PC-3 (cell line): ENCODE measurements at regions not wholly inside any gene's neighbourhood (a gene's known extent, or its start where the extent isn't known, plus 50 kb on each side); places are given as distances from the start of the nearest gene placed in this dataset.

ENCODE experiments used
- ATAC-seq: fragments of 200-7000 bp; cut with Tn5 transposase; 2 replicates; pipeline ENCODE4 v1.9.1; 2020; ENCODE audit warnings: mild to moderate bottlenecking, moderate library complexity
- BruUV-seq: library from RNA; stranded (reverse); fragments of 400-500 nt; replicated peaks from 2 replicates; lab custom pipeline; 2021; lab: Mats Ljungman, UMichigan
- CTCF ChIA-PET: fragments of 300-600 bp; sonication (Branson Sonifier 250); formaldehyde crosslinking; loops from one replicate; lab custom pipeline; 2022; ENCODE audit warnings: antibody characterized with exemption; lab: Charles Lee
- POLR2A ChIA-PET: fragments of 300-600 bp; sonication (Branson Sonifier 250); formaldehyde crosslinking; loops from one replicate; lab custom pipeline; 2022; ENCODE audit warnings: antibody characterized with exemption; ENCODE audit not compliant: unreplicated experiment; lab: Charles Lee
- DNase-seq: peaks from one replicate; pipeline ENCODE4 v3.0.0-alpha.2; 2015
- H2AFZ ChIP-seq: fragments of 300-600 bp; sonication (generic); 2 replicates; pipeline ENCODE4 v1.6.0; 2016; ENCODE audit warnings: antibody characterized with exemption, low read length
- H3F3A ChIP-seq: fragments of 300-600 bp; sonication (generic); one replicate; pipeline ENCODE4 v1.6.0; 2017; ENCODE audit warnings: antibody characterized with exemption, low read length, control low read depth, mild to moderate bottlenecking; ENCODE audit not compliant: unreplicated experiment
- H3K27ac ChIP-seq: fragments of 300-600 bp; sonication (generic); 2 replicates; pipeline ENCODE4 v1.5.1; 2016; ENCODE audit warnings: mild to moderate bottlenecking, low read length
- H3K27me3 ChIP-seq: fragments of 300-600 bp; sonication (generic); 2 replicates; pipeline ENCODE4 v1.6.1; 2016; ENCODE audit warnings: low read length, mixed read lengths
- H3K36me3 ChIP-seq: fragments of 300-600 bp; sonication (generic); 2 replicates; pipeline ENCODE4 v1.6.1; 2016; ENCODE audit warnings: low read depth, mixed run types, low read length, mixed read lengths
- H3K4me1 ChIP-seq: fragments of 300-600 bp; sonication (generic); 2 replicates; pipeline ENCODE4 v1.5.1; 2016; ENCODE audit warnings: low read length; ENCODE audit not compliant: insufficient read depth
- H3K4me2 ChIP-seq: fragments of 300-600 bp; sonication (generic); 2 replicates; pipeline ENCODE4 v1.6.0; 2016; ENCODE audit warnings: low read length
- H3K4me3 ChIP-seq: fragments of 300-600 bp; sonication (generic); 2 replicates; pipeline ENCODE4 v1.5.1; 2016; ENCODE audit warnings: mild to moderate bottlenecking, low read length, mixed read lengths
- H3K79me2 ChIP-seq: fragments of 300-600 bp; sonication (generic); 2 replicates; pipeline ENCODE4 v1.6.1; 2017; ENCODE audit warnings: low read length, mixed read lengths
- H3K9ac ChIP-seq: fragments of 300-600 bp; sonication (generic); 2 replicates; pipeline ENCODE4 v1.6.0; 2016; ENCODE audit warnings: mild to moderate bottlenecking, low read length
- H3K9me2 ChIP-seq: fragments of 300-600 bp; sonication (generic); replicated peaks from 2 replicates; pipeline ENCODE4 v1.6.1; 2016; ENCODE audit warnings: mixed run types, low read length, mixed read lengths
- H3K9me3 ChIP-seq: fragments of 300-600 bp; sonication (generic); 2 replicates; pipeline ENCODE4 v1.6.1; 2016; ENCODE audit warnings: low read length, mixed read lengths
- H4K20me1 ChIP-seq: fragments of 300-600 bp; sonication (generic); 2 replicates; pipeline ENCODE4 v1.6.1; 2016; ENCODE audit warnings: low read length, mixed read lengths
- EZH2 ChIP-seq: fragments of 300-600 bp; sonication (generic); IDR thresholded peaks from one replicate; pipeline ENCODE4 v1.6.1; 2017; ENCODE audit warnings: antibody characterized with exemption, mild to moderate bottlenecking, low read length; ENCODE audit not compliant: unreplicated experiment
- EZH2phosphoT487 ChIP-seq: fragments of 300-600 bp; sonication (generic); IDR thresholded peaks from 2 replicates; pipeline ENCODE4 v1.6.1; 2018; ENCODE audit warnings: mild to moderate bottlenecking, antibody characterized with exemption, low read length, borderline replicate concordance
- intact Hi-C: fragments of 100-400 bp; cut with micrococcal nuclease; formaldehyde crosslinking; loops from 2 replicates; pipeline ENCODE4 v1.9.0; 2023
- TF ChIP-seq, protein P1 (sequence below): fragments of 300-600 bp; sonication (generic); conservative IDR thresholded peaks from 2 replicates; pipeline ENCODE4 v1.5.1; 2017; ENCODE audit warnings: antibody characterized with exemption, low read depth, mild to moderate bottlenecking, low read length

- Histone ChIP-seq H3K79me2 (no peaks in the 10 kb centered on the region), H3K9me3 (no peaks in the 10 kb centered on the region), H2AFZ (no peak overlapping the region), H3K27me3 (no peaks in the 10 kb centered on the region), H3K36me3 (no peaks in the 10 kb centered on the region), H3K4me2 (no peak overlapping the region), H4K20me1 (no peaks in the 10 kb centered on the region), H3F3A (no peaks in the 10 kb centered on the region), H3K4me3 (no peak overlapping the region), H3K27ac (no peak overlapping the region), H3K9me2 (no peaks in the 10 kb centered on the region), H3K9ac (no peak overlapping the region), H3K4me1 (no peaks in the 10 kb centered on the region)
- BruUV-seq = no TSS peak
- no peak for TF ChIP-seq EZH2phosphoT487
- TF ChIP-seq EZH2 = no peak
- TF ChIP-seq, protein P1, sequence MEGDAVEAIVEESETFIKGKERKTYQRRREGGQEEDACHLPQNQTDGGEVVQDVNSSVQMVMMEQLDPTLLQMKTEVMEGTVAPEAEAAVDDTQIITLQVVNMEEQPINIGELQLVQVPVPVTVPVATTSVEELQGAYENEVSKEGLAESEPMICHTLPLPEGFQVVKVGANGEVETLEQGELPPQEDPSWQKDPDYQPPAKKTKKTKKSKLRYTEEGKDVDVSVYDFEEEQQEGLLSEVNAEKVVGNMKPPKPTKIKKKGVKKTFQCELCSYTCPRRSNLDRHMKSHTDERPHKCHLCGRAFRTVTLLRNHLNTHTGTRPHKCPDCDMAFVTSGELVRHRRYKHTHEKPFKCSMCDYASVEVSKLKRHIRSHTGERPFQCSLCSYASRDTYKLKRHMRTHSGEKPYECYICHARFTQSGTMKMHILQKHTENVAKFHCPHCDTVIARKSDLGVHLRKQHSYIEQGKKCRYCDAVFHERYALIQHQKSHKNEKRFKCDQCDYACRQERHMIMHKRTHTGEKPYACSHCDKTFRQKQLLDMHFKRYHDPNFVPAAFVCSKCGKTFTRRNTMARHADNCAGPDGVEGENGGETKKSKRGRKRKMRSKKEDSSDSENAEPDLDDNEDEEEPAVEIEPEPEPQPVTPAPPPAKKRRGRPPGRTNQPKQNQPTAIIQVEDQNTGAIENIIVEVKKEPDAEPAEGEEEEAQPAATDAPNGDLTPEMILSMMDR = no peak
- no peak for ATAC-seq
- POLR2A ChIA-PET = no interaction called here
- intact Hi-C loops = no loop called here
- DNase-seq = no peak
- CTCF ChIA-PET = no interaction called here
These were observed 86.5 kb upstream of the UBL3 start for GRCh38 chr13:29936956-29937355.

GRCh38 chr13:29936051-29936813 lies 85.8 kb upstream of the UBL3 start:
- no peak overlapping the region for H2AFZ ChIP-seq
- no peaks in the 10 kb centered on the region for H3K9me2 ChIP-seq
- intact Hi-C loops = no loop called here
- no peak for TF ChIP-seq EZH2
- TF ChIP-seq, protein P1 = no peak
- no peak for TF ChIP-seq EZH2phosphoT487
- no peak overlapping the region for H3K4me3 ChIP-seq
- H3F3A ChIP-seq = no peaks in the 10 kb centered on the region
- H3K79me2 ChIP-seq = no peaks in the 10 kb centered on the region
- H3K4me1 ChIP-seq = no peaks in the 10 kb centered on the region
- H3K4me2 ChIP-seq = no peak overlapping the region
- H3K27ac ChIP-seq = no peak overlapping the region
- ChIA-PET CTCF (interaction anchor here (0.6 kb wide), 2 partner anchors 102 to 162 kb away, joined by 3 to 4 read pairs; no protein-coding TSS in a partner anchor), POLR2A (no interaction called here)
- H3K9ac ChIP-seq = no peak overlapping the region
- no peaks in the 10 kb centered on the region for H4K20me1 ChIP-seq
- DNase-seq = no peak
- no TSS peak for BruUV-seq
- ATAC-seq = no peak
- no peaks in the 10 kb centered on the region for H3K36me3 ChIP-seq
- no peaks in the 10 kb centered on the region for H3K27me3 ChIP-seq
- no peaks in the 10 kb centered on the region for H3K9me3 ChIP-seq

DNA sequence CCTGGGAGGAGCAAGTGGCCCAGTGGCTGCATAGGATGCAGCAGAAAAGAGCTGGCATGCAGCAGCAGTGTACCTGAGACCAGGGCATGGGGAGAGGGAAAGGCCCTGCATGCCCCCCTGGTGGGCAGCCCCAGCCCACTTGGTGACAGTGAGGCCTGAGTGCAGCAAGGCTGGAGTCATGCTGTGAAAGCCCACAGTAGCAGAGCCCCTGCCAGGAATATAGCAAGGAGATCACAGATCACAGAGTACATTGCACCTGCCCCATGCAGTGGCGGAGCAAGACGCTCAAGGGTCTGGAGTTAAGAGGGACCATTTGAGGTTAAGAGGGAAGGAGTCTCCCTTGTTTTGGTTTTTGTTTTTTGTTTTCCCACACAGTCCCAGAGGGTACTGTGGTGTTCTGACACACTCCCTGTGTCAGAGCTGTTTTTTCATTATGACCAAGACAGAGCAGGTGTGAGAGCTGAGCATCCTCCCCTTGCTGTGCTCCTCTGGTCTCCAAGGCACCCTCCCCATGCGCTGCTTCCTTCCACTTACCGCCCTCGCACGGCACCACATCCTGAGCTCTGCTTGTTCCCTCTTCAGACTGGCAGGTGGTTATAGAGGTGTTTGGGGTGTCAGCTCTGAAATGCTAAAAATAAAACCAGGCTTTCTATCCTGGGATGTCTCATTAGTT lies 85.0 kb upstream of the UBL3 start:
- Histone ChIP-seq H2AFZ (no peak overlapping the region), H3K27me3 (no peaks in the 10 kb centered on the region), H3K4me3 (no peak overlapping the region), H3K4me1 (no peaks in the 10 kb centered on the region), H3K9ac (no peak overlapping the region), H4K20me1 (no peaks in the 10 kb centered on the region), H3K27ac (no peak overlapping the region), H3K4me2 (no peak overlapping the region), H3F3A (no peaks in the 10 kb centered on the region), H3K36me3 (no peaks in the 10 kb centered on the region), H3K9me3 (no peaks in the 10 kb centered on the region), H3K79me2 (no peaks in the 10 kb centered on the region), H3K9me2 (no peaks in the 10 kb centered on the region)
- no TSS peak for BruUV-seq
- TF ChIP-seq, protein P1 = no peak
- no peak for TF ChIP-seq EZH2
- ChIA-PET POLR2A (interaction anchor here (0.6 kb wide), 1 partner anchor 192 kb away, joined by 4 read pairs; no protein-coding TSS in a partner anchor), CTCF (interaction anchor here (0.6 kb wide), 1 partner anchor 163 kb away, joined by 3 read pairs; no protein-coding TSS in a partner anchor)
- ATAC-seq = no peak
- no peak for DNase-seq
- intact Hi-C loops = no loop called here
